ENCODE measurements at regions not wholly inside any gene's neighbourhood (a gene's known extent, or its start where the extent isn't known, plus 50 kb on each side); places are given as distances from the start of the nearest gene placed in this dataset.

- Histone ChIP-seq H3K9me3 (ENCODE audit: control insufficient read depth in 2 of 3, insufficient read depth in 1 of 3, low read length in 3 of 3) (no peaks in the 10 kb centered on the region), H3K9ac (ENCODE audit: low read length in 3 of 3) (no peak overlapping the region), H3K4me1 (ENCODE audit: control insufficient read depth in 2 of 3, insufficient read depth in 2 of 3, low read depth in 1 of 3, low read length in 3 of 3) (no peaks in the 10 kb centered on the region), H3K27me3 (ENCODE audit: control insufficient read depth, insufficient read depth, low read length) (no peaks in the 10 kb centered on the region), H3K27ac (ENCODE audit: low read depth in 2 of 2, low read length in 2 of 2) (no peak overlapping the region), H3K4me3 (ENCODE audit: low read length in 3 of 3) (no peak overlapping the region), H3K36me3 (ENCODE audit: control insufficient read depth in 2 of 3, insufficient read depth in 3 of 3, low read length in 3 of 3) (no peaks in the 10 kb centered on the region)
- FAIRE-seq (no peak), DNase-seq (no peak)
- TF ChIP-seq CTCF (IDR thresholded peaks at IDR 0.05; ENCODE audit: borderline replicate concordance, extremely low read depth, insufficient read depth), result no peak
- intact Hi-C loops (cut with DNase I), result no loop called here
Observed at GRCh38 chr5:14077501-14077900, 65.6 kb upstream of the TRIO start.

GRCh38 chr5:14076561-14076960 lies 66.6 kb upstream of the TRIO start:
- FAIRE-seq (no peak), DNase-seq (no peak)
- intact Hi-C loops (cut with DNase I), result no loop called here
- no peaks in the 10 kb centered on the region for H3K4me1 ChIP-seq (ENCODE audit: control insufficient read depth in 2 of 3, insufficient read depth in 2 of 3, low read depth in 1 of 3, low read length in 3 of 3)
- TF ChIP-seq CTCF (IDR thresholded peaks at IDR 0.05; ENCODE audit: borderline replicate concordance, extremely low read depth, insufficient read depth), result no peak
- H3K27me3 ChIP-seq (ENCODE audit: control insufficient read depth, insufficient read depth, low read length), result no peaks in the 10 kb centered on the region
- H3K36me3 ChIP-seq (ENCODE audit: control insufficient read depth in 2 of 3, insufficient read depth in 3 of 3, low read length in 3 of 3), result no peaks in the 10 kb centered on the region
- H3K9ac ChIP-seq (ENCODE audit: low read length in 3 of 3), result no peak overlapping the region
- no peaks in the 10 kb centered on the region for H3K9me3 ChIP-seq (ENCODE audit: control insufficient read depth in 2 of 3, insufficient read depth in 1 of 3, low read length in 3 of 3)
- no peak overlapping the region for H3K4me3 ChIP-seq (ENCODE audit: low read length in 3 of 3)
- no peak overlapping the region for H3K27ac ChIP-seq (ENCODE audit: low read depth in 2 of 2, low read length in 2 of 2)

GRCh38 chr5:14075937-14076336 lies 67.2 kb upstream of the TRIO start:
- Histone ChIP-seq H3K27me3 (ENCODE audit: control insufficient read depth, insufficient read depth, low read length) (no peaks in the 10 kb centered on the region), H3K9me3 (ENCODE audit: control insufficient read depth in 2 of 3, insufficient read depth in 1 of 3, low read length in 3 of 3) (no peaks in the 10 kb centered on the region), H3K36me3 (ENCODE audit: control insufficient read depth in 2 of 3, insufficient read depth in 3 of 3, low read length in 3 of 3) (no peaks in the 10 kb centered on the region), H3K9ac (ENCODE audit: low read length in 3 of 3) (no peak overlapping the region), H3K27ac (ENCODE audit: low read depth in 2 of 2, low read length in 2 of 2) (no peak overlapping the region), H3K4me3 (ENCODE audit: low read length in 3 of 3) (no peak overlapping the region), H3K4me1 (ENCODE audit: control insufficient read depth in 2 of 3, insufficient read depth in 2 of 3, low read depth in 1 of 3, low read length in 3 of 3) (no peaks in the 10 kb centered on the region)
- DNase-seq, result no peak
- intact Hi-C loops (cut with DNase I), result no loop called here
- TF ChIP-seq CTCF (IDR thresholded peaks at IDR 0.05; ENCODE audit: borderline replicate concordance, extremely low read depth, insufficient read depth), result no peak
- FAIRE-seq, result no peak

GRCh38 chr5:14071433-14071832 lies 71.7 kb upstream of the TRIO start:
- FAIRE-seq (no peak), DNase-seq (no peak)
- H3K27me3 ChIP-seq (ENCODE audit: control insufficient read depth, insufficient read depth, low read length), result no peaks in the 10 kb centered on the region
- H3K27ac ChIP-seq (ENCODE audit: low read depth in 2 of 2, low read length in 2 of 2), result no peak overlapping the region
- no peaks in the 10 kb centered on the region for H3K9me3 ChIP-seq (ENCODE audit: control insufficient read depth in 2 of 3, insufficient read depth in 1 of 3, low read length in 3 of 3)
- intact Hi-C loops (cut with DNase I), result no loop called here
- no peaks in the 10 kb centered on the region for H3K36me3 ChIP-seq (ENCODE audit: control insufficient read depth in 2 of 3, insufficient read depth in 3 of 3, low read length in 3 of 3)
- no peak overlapping the region for H3K4me3 ChIP-seq (ENCODE audit: low read length in 3 of 3)
- TF ChIP-seq CTCF (IDR thresholded peaks at IDR 0.05; ENCODE audit: borderline replicate concordance, extremely low read depth, insufficient read depth), result no peak
- no peak overlapping the region for H3K9ac ChIP-seq (ENCODE audit: low read length in 3 of 3)
- no peaks in the 10 kb centered on the region for H3K4me1 ChIP-seq (ENCODE audit: control insufficient read depth in 2 of 3, insufficient read depth in 2 of 3, low read depth in 1 of 3, low read length in 3 of 3)

Measured in kidney (tissue), 13 donors.